Mesenchymal stem cell (in vitro differentiated cells and primary cell): ENCODE measurements at regions not wholly inside any gene's neighbourhood (a gene's known extent, or its start where the extent isn't known, plus 50 kb on each side); places are given as distances from the start of the nearest gene placed in this dataset.

Source experiments
- DNase-seq: peaks from one replicate; pipeline ENCODE4 v3.0.0-alpha.2; 2013
- H2AFZ ChIP-seq: one replicate; pipeline ENCODE4 v1.6.1; 2013; ENCODE audit warnings: low read depth, mild to moderate bottlenecking, control low read depth, inconsistent platforms, low read length, moderate library complexity
- H2AK5ac ChIP-seq: 2 replicates; pipeline ENCODE4 v1.6.1; 2013; ENCODE audit warnings: low read length, moderate library complexity, mild to moderate bottlenecking, inconsistent platforms; ENCODE audit not compliant: severe bottlenecking
- H2BK120ac ChIP-seq: one replicate; pipeline ENCODE4 v1.6.1; 2013; ENCODE audit warnings: low read depth, mild to moderate bottlenecking, inconsistent platforms, low read length, moderate library complexity
- H2BK12ac ChIP-seq, 2 experiments: one replicate each; pipeline ENCODE4 v1.6.1; 2013; ENCODE audit warnings: inconsistent platforms in 2 of 2, low read length in 2 of 2, mild to moderate bottlenecking in 2 of 2, moderate library complexity in 2 of 2, control low read depth in 1 of 2
- H2BK15ac ChIP-seq: one replicate; pipeline ENCODE4 v1.6.1; 2013; ENCODE audit warnings: mild to moderate bottlenecking, low read depth, inconsistent platforms; ENCODE audit not compliant: poor library complexity, severe bottlenecking
- H2BK5ac ChIP-seq: 2 replicates; pipeline ENCODE4 v1.6.1; 2013; ENCODE audit warnings: low read depth, mild to moderate bottlenecking, low read length, control low read depth, inconsistent platforms; ENCODE audit not compliant: poor library complexity, severe bottlenecking
- H3K14ac ChIP-seq, 2 experiments: one replicate each; pipeline ENCODE4 v1.6.1; 2013; ENCODE audit warnings: inconsistent platforms in 2 of 2, low read length in 2 of 2, control low read depth in 1 of 2, mild to moderate bottlenecking in 1 of 2, moderate library complexity in 1 of 2
- H3K18ac ChIP-seq, 2 experiments: one replicate each; pipeline ENCODE4 v1.6.1; 2013; ENCODE audit warnings: inconsistent platforms in 2 of 2, low read length in 2 of 2, control low read depth in 1 of 2, low read depth in 1 of 2, mild to moderate bottlenecking in 1 of 2
- H3K23ac ChIP-seq, 2 experiments: one replicate each; pipeline ENCODE4 v1.6.1; 2013; ENCODE audit warnings: inconsistent platforms in 2 of 2, low read length in 2 of 2, mild to moderate bottlenecking in 2 of 2, moderate library complexity in 2 of 2, control low read depth in 1 of 2
- H3K27ac ChIP-seq: 2 replicates; pipeline ENCODE4 v1.5.1; 2013; ENCODE audit warnings: mild to moderate bottlenecking, moderate library complexity, low read length, control low read depth, inconsistent platforms; ENCODE audit not compliant: poor library complexity, severe bottlenecking
- H3K27me3 ChIP-seq, 2 experiments: 2 replicates each; pipeline versions ENCODE4 v1.6.1 to v1.7.0; 2013; ENCODE audit warnings: low read length in 2 of 2, mild to moderate bottlenecking in 2 of 2, moderate library complexity in 2 of 2, control low read depth in 1 of 2, inconsistent platforms in 1 of 2; ENCODE audit not compliant: control insufficient read depth in 1 of 2, insufficient read depth in 1 of 2
- H3K36me3 ChIP-seq, 2 experiments: 2 replicates each; pipeline versions ENCODE4 v1.6.1 to v1.7.0; 2013; ENCODE audit warnings: low read length in 2 of 2, control low read depth in 1 of 2, inconsistent platforms in 1 of 2, low read depth in 1 of 2, mild to moderate bottlenecking in 1 of 2; ENCODE audit not compliant: insufficient read depth in 2 of 2, control insufficient read depth in 1 of 2
- H3K4ac ChIP-seq, 2 experiments: one replicate each; pipeline ENCODE4 v1.6.1; 2013; ENCODE audit warnings: inconsistent platforms in 2 of 2, low read length in 2 of 2, mild to moderate bottlenecking in 2 of 2, moderate library complexity in 2 of 2, control low read depth in 1 of 2, low read depth in 1 of 2
- H3K4me1 ChIP-seq: 2 replicates; pipeline ENCODE4 v1.6.1; 2013; ENCODE audit warnings: low read depth, low read length, control low read depth; ENCODE audit not compliant: control insufficient read depth, insufficient read depth
- H3K4me2 ChIP-seq: 2 replicates; pipeline ENCODE4 v1.6.1; 2013; ENCODE audit warnings: low read length, mild to moderate bottlenecking, inconsistent platforms; ENCODE audit not compliant: poor library complexity, severe bottlenecking
- H3K4me3 ChIP-seq, 2 experiments: 2 replicates each; pipeline versions ENCODE4 v1.5.1 to v1.7.0; 2013; ENCODE audit warnings: low read length in 2 of 2, mild to moderate bottlenecking in 2 of 2, control low read depth in 1 of 2, low read depth in 1 of 2; ENCODE audit not compliant: insufficient read depth in 1 of 2
- H3K79me1 ChIP-seq: replicated peaks from 2 replicates; pipeline ENCODE4 v1.6.1; 2013; ENCODE audit warnings: mild to moderate bottlenecking, control low read depth, low read length, inconsistent platforms; ENCODE audit not compliant: poor library complexity, severe bottlenecking
- H3K9ac ChIP-seq: 2 replicates; pipeline ENCODE4 v1.7.0; 2013; ENCODE audit warnings: mild to moderate bottlenecking, low read length, moderate library complexity
- H3K9me3 ChIP-seq: 2 replicates; pipeline ENCODE4 v1.7.0; 2013; ENCODE audit warnings: mild to moderate bottlenecking, low read length; ENCODE audit not compliant: control insufficient read depth
- H4K8ac ChIP-seq: one replicate; pipeline ENCODE4 v1.6.1; 2013; ENCODE audit warnings: inconsistent platforms, mild to moderate bottlenecking, low read length, moderate library complexity
- H4K91ac ChIP-seq: one replicate; pipeline ENCODE4 v1.6.1; 2013; ENCODE audit warnings: mild to moderate bottlenecking, low read length, inconsistent platforms
- WGBS: methylation state at CpG from one replicate; pipeline ENCODE4 v1.1.7; 2013; ENCODE audit warnings: mixed read lengths; 5-methylcytosine and 5-hydroxymethylcytosine counted together

DNA sequence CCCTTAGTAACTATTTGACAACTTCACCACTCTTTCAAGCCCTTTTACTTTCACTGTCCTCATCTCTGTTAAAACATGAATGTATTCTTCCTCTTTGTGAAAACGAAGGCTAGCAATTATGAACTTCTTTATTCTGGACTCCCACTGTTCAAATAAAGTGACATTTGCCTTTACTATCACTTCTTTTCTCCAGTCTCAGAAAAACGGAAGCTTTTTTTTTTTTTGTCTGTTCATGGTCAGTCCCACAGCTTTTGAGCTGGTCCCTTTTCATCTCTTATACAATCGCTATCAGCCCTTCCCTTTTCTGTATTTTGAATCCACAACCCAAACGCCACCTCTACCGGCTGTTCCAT is 327.7 kb downstream of the DKK2 start:
- H2BK12ac ChIP-seq: no peak overlapping the region
- no peak overlapping the region for H3K27ac ChIP-seq
- H3K18ac ChIP-seq: no peak overlapping the region
- H3K9me3 ChIP-seq: no peaks in the 10 kb centered on the region
- no peak overlapping the region for H4K91ac ChIP-seq
- 94% methylated on average over 4 of the region's 5 CpGs for WGBS
- no peak overlapping the region for H2AK5ac ChIP-seq
- DNase-seq: no peak
- H4K8ac ChIP-seq: no peak overlapping the region
- no peak overlapping the region for H2BK120ac ChIP-seq
- H3K4me3 ChIP-seq: no peak overlapping the region
- no peak overlapping the region for H2BK5ac ChIP-seq
- H3K4me1 ChIP-seq: peaks cover 1% of the 10 kb centered on the region
- H3K23ac ChIP-seq: no peak overlapping the region
- no peak overlapping the region for H3K4me2 ChIP-seq
- no peak overlapping the region for H3K4ac ChIP-seq
- H3K9ac ChIP-seq: no peak overlapping the region
- H2AFZ ChIP-seq: no peak overlapping the region
- H3K14ac ChIP-seq: no peak overlapping the region
- H2BK15ac ChIP-seq: no peak overlapping the region
- H3K36me3 ChIP-seq: no peaks in the 10 kb centered on the region
- no peaks in the 10 kb centered on the region for H3K27me3 ChIP-seq
- H3K79me1 ChIP-seq: no peaks in the 10 kb centered on the region

GRCh38 chr4:106707776-106708463 is 328.2 kb downstream of the DKK2 start:
- WGBS: 86% methylated on average over 1 of the region's 2 CpGs
- Histone ChIP-seq H3K4me2 (no peak overlapping the region), H2BK12ac (no peak overlapping the region), H3K14ac (no peak overlapping the region), H2BK5ac (no peak overlapping the region), H3K4ac (no peak overlapping the region), H2AK5ac (no peak overlapping the region), H2BK15ac (no peak overlapping the region), H3K27me3 (no peaks in the 10 kb centered on the region), H3K9me3 (no peaks in the 10 kb centered on the region), H2BK120ac (no peak overlapping the region), H3K36me3 (no peaks in the 10 kb centered on the region), H3K18ac (no peak overlapping the region), H3K23ac (no peak overlapping the region), H4K91ac (no peak overlapping the region), H3K4me1 (peaks cover 1% of the 10 kb centered on the region), H3K27ac (no peak overlapping the region), H3K9ac (no peak overlapping the region), H2AFZ (no peak overlapping the region), H4K8ac (no peak overlapping the region), H3K4me3 (no peak overlapping the region), H3K79me1 (no peaks in the 10 kb centered on the region)
- DNase-seq: peak; percentile 24

GRCh38 chr4:106704253-106704870 is 331.8 kb downstream of the DKK2 start:
- DNase-seq: no peak
- 72% methylated on average over 4 of the region's 6 CpGs for WGBS
- Histone ChIP-seq H3K27me3 (no peaks in the 10 kb centered on the region), H4K91ac (no peak overlapping the region), H3K4ac (no peak overlapping the region), H3K9me3 (no peaks in the 10 kb centered on the region), H4K8ac (no peak overlapping the region), H3K9ac (no peak overlapping the region), H2BK15ac (no peak overlapping the region), H3K79me1 (no peaks in the 10 kb centered on the region), H2AK5ac (no peak overlapping the region), H3K23ac (no peak overlapping the region), H3K4me1 (peaks cover 1% of the 10 kb centered on the region), H3K4me3 (no peak overlapping the region), H2BK120ac (no peak overlapping the region), H2AFZ (no peak overlapping the region), H3K14ac (no peak overlapping the region), H3K4me2 (no peak overlapping the region), H2BK5ac (no peak overlapping the region), H3K27ac (no peak overlapping the region), H2BK12ac (peak overlapping the region in 1 of 2 experiments; percentile 33), H3K36me3 (no peaks in the 10 kb centered on the region), H3K18ac (no peak overlapping the region)

GRCh38 chr4:106700321-106700720 is 331.7 kb upstream of the GIMD1 start:
- no peak for DNase-seq
- no peaks in the 10 kb centered on the region for H3K27me3 ChIP-seq
- no peak overlapping the region for H2BK15ac ChIP-seq
- no peak overlapping the region for H3K14ac ChIP-seq
- H3K9ac ChIP-seq: no peak overlapping the region
- no peaks in the 10 kb centered on the region for H3K79me1 ChIP-seq
- H3K4me3 ChIP-seq: no peak overlapping the region
- H3K27ac ChIP-seq: no peak overlapping the region
- H4K91ac ChIP-seq: no peak overlapping the region
- H3K36me3 ChIP-seq: no peaks in the 10 kb centered on the region
- no peak overlapping the region for H2BK120ac ChIP-seq
- H2BK5ac ChIP-seq: no peak overlapping the region
- H3K9me3 ChIP-seq: no peaks in the 10 kb centered on the region
- no peak overlapping the region for H3K4ac ChIP-seq
- H3K4me2 ChIP-seq: no peak overlapping the region
- H3K4me1 ChIP-seq: no peaks in the 10 kb centered on the region
- no peak overlapping the region for H3K23ac ChIP-seq
- H2BK12ac ChIP-seq: no peak overlapping the region
- 78% methylated on average over 2 of the region's 2 CpGs for WGBS
- no peak overlapping the region for H4K8ac ChIP-seq
- no peak overlapping the region for H2AK5ac ChIP-seq
- H2AFZ ChIP-seq: no peak overlapping the region
- H3K18ac ChIP-seq: no peak overlapping the region
